B cell (primary cell): ENCODE measurements at regions not wholly inside any gene's neighbourhood (a gene's known extent, or its start where the extent isn't known, plus 50 kb on each side); places are given as distances from the start of the nearest gene placed in this dataset.
"Not testable (repeated sequence)": the region's sequence is repeated elsewhere in the genome, so short reads cannot be mapped to it uniquely, and the experiment has no call there.

Experiments used
- ATAC-seq: fragments of 200-7000 bp; cut with Tn5 transposase; one replicate; pipeline ENCODE4 v1.10.0; 2021; ENCODE audit warnings: low read depth, mild to moderate bottlenecking, moderate number of reproducible peaks, moderate library complexity
- CTCF ChIA-PET: fragments of 350-600 bp; sonication (Branson Sonifier 250); formaldehyde crosslinking; loops from one replicate; lab custom pipeline; 2021; ENCODE audit warnings: antibody characterized with exemption, inconsistent platforms; lab: Charles Lee
- POLR2A ChIA-PET: fragments of 350-600 bp; sonication (Branson Sonifier 250); formaldehyde crosslinking; loops from one replicate; lab custom pipeline; 2021; ENCODE audit warnings: antibody characterized with exemption; lab: Charles Lee
- DNase-seq: peaks from one replicate; pipeline ENCODE4 v3.0.0; 2013
- H2AFZ ChIP-seq: 2 replicates; pipeline ENCODE4 v1.6.1; 2012; ENCODE audit warnings: mild to moderate bottlenecking, low read depth, low read length; ENCODE audit not compliant: insufficient read depth, poor library complexity, severe bottlenecking
- H3K27ac ChIP-seq, 2 donors: 1 replicate in 1 of 2; 2 replicates in 1 of 2; pipeline ENCODE4 v1.5.1; 2012 to 2013; ENCODE audit warnings: low read length in 2 of 2, mild to moderate bottlenecking in 2 of 2, moderate library complexity in 1 of 2
- H3K27me3 ChIP-seq, 4 experiments: fragments of 200-600 bp in 1 of 4; sonication (generic) in 1 of 4; replicated peaks in 1 of 4; 1 replicate in 2 of 4; 2 replicates in 2 of 4; pipeline versions ENCODE4 v1.6.1 to v1.7.0; 2013 to 2016; ENCODE audit warnings: low read length in 3 of 4, mild to moderate bottlenecking in 2 of 4, mixed read lengths in 1 of 4, moderate library complexity in 1 of 4; ENCODE audit not compliant: insufficient read depth in 4 of 4, control insufficient read depth in 3 of 4; ENCODE audit errors: control extremely low read depth in 1 of 4
- H3K36me3 ChIP-seq, 2 experiments: replicated peaks in 1 of 2; 1 replicate in 1 of 2; 2 replicates in 1 of 2; pipeline versions ENCODE4 v1.6.1 to v1.7.1; 2013; ENCODE audit warnings: low read length in 1 of 2; ENCODE audit not compliant: insufficient read depth in 2 of 2, control insufficient read depth in 1 of 2; ENCODE audit errors: control extremely low read depth in 1 of 2, extremely low read depth in 1 of 2
- H3K4me1 ChIP-seq, 2 donors: fragments of 200-600 bp in 1 of 2; sonication (generic) in 1 of 2; 1 replicate in 1 of 2; 2 replicates in 1 of 2; pipeline versions ENCODE4 v1.5.1 to v1.6.1; 2013 to 2017; ENCODE audit warnings: low read length in 2 of 2; ENCODE audit not compliant: control insufficient read depth in 2 of 2, insufficient read depth in 2 of 2
- H3K4me2 ChIP-seq: replicated peaks from 2 replicates; pipeline ENCODE3; 2012; ENCODE audit warnings: mild to moderate bottlenecking, low read depth, low read length; ENCODE audit not compliant: poor library complexity, severe bottlenecking
- H3K4me3 ChIP-seq, 5 experiments: fragments of 200-600 bp in 1 of 5; sonication (generic) in 1 of 5; 1 replicate in 3 of 5; 2 replicates in 2 of 5; pipeline versions ENCODE4 v1.5.1 to v1.7.0; 2011 to 2016; ENCODE audit warnings: low read length in 4 of 5, mild to moderate bottlenecking in 4 of 5, low read depth in 2 of 5, control low read depth in 1 of 5, moderate library complexity in 1 of 5; ENCODE audit not compliant: insufficient read depth in 1 of 5; ENCODE audit errors: control extremely low read depth in 1 of 5, extremely low read depth in 1 of 5
- H3K79me2 ChIP-seq: fragments of 200-600 bp; sonication (generic); one replicate; pipeline ENCODE4 v1.6.0; 2016; ENCODE audit warnings: low read length; ENCODE audit not compliant: control insufficient read depth, insufficient read depth
- H3K9ac ChIP-seq: fragments of 200-600 bp; sonication (generic); 2 replicates; pipeline ENCODE4 v1.6.1; 2017; ENCODE audit warnings: mild to moderate bottlenecking, low read length, moderate library complexity
- H3K9me3 ChIP-seq, 3 donors: one replicate each; pipeline versions ENCODE4 v1.6.1 to v1.7.1; 2013; ENCODE audit warnings: low read length in 2 of 3; ENCODE audit not compliant: control insufficient read depth in 2 of 3, insufficient read depth in 1 of 3; ENCODE audit errors: control extremely low read depth in 1 of 3
- H4K20me1 ChIP-seq: 2 replicates; pipeline ENCODE4 v1.6.0; 2012; ENCODE audit warnings: mild to moderate bottlenecking, low read length; ENCODE audit not compliant: insufficient read depth, control insufficient read depth, poor library complexity, severe bottlenecking
- H3K27ac Mint-ChIP-seq: one replicate; pipeline ENCODE4 v1.8.0; 2021; ENCODE audit warnings: mixed read lengths
- H3K27me3 Mint-ChIP-seq: one replicate; pipeline ENCODE4 v1.8.0; 2021; ENCODE audit warnings: mixed read lengths
- H3K4me1 Mint-ChIP-seq: one replicate; pipeline ENCODE4 v1.8.0; 2021; ENCODE audit warnings: mixed read lengths
- H3K4me3 Mint-ChIP-seq: one replicate; pipeline ENCODE4 v1.8.0; 2021; ENCODE audit warnings: mixed read lengths
- H3K9me3 Mint-ChIP-seq: one replicate; pipeline ENCODE4 v1.8.0; 2022; ENCODE audit warnings: mixed read lengths; ENCODE audit not compliant: insufficient read depth
- CTCF ChIP-seq: fragments of 200-600 bp; IDR thresholded peaks from one replicate; pipeline ENCODE4 v1.8.0; 2022; ENCODE audit warnings: antibody characterized with exemption, mild to moderate bottlenecking
- EZH2 ChIP-seq: IDR thresholded peaks from 2 replicates; pipeline ENCODE4 v1.6.1; 2012; ENCODE audit warnings: borderline replicate concordance, low read depth, mild to moderate bottlenecking, moderate library complexity, low read length; ENCODE audit not compliant: insufficient read depth, poor library complexity, severe bottlenecking
- WGBS: methylation state at CpG from one replicate; pipeline ENCODE4 v1.1.5; 2013; ENCODE audit warnings: missing lambda C conversion rate; ENCODE audit not compliant: insufficient coverage; 5-methylcytosine and 5-hydroxymethylcytosine counted together
- intact Hi-C: fragments of 100-400 bp; cut with micrococcal nuclease; formaldehyde crosslinking; loops from one replicate; pipeline ENCODE4 v1.10.0; 2022

DNA sequence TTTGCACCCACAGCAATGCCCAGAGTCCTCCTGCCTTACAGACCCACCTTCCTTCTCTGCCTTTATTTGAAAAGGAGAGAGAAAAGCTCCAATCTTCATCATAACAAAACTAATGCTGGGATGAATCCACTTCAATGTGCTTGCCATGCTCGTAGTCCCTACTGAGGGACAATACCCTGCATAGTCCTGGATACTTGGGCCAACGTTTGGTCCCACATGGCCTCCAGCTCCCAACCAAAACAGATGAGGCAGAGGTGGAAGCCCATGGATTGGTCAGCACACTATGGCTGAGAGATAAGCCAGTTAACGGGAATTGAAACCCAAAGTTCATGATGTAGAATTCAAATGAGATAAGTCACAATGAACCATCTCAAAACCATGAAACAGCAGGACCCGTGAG, 115.8 kb downstream of the KBTBD2 start:
- H3K4me3 ChIP-seq, CTCF ChIA-PET, H3K9me3 Mint-ChIP-seq, H4K20me1 ChIP-seq, H3K4me1 Mint-ChIP-seq, H3K9me3 ChIP-seq, H3K79me2 ChIP-seq, H3K36me3 ChIP-seq, H3K9ac ChIP-seq, POLR2A ChIA-PET, intact Hi-C loops, H3K27me3 ChIP-seq, DNase-seq, H3K4me2 ChIP-seq, H3K4me1 ChIP-seq, H3K27ac ChIP-seq, H3K4me3 Mint-ChIP-seq, ATAC-seq, H2AFZ ChIP-seq, H3K27ac Mint-ChIP-seq: not testable (repeated sequence)
- H3K27me3 Mint-ChIP-seq: peaks cover 23% of the 10 kb centered on the region
- 80% methylated on average over 1 of the region's 4 CpGs for WGBS

DNA sequence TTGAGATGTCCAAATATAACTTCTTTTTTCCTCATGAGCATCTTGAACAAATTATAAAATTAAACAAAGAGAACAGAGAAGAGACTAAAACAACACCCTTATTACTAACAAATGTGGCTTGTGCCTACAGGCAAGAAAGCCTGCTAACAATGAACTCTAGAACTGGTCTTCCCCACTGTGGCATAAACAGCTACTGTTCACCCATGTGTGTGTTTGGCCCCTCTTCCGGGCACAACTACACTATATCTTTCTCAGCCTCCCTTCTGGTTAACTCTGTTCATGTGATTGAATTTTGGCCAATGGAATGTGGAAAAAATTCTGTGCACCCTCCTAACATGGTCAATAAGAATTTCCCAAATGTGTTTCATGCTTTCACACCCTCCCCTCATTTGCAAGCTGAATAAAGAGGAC, 117.0 kb downstream of the KBTBD2 start:
- H4K20me1 ChIP-seq: no peaks in the 10 kb centered on the region
- DNase-seq (no peak), ATAC-seq (no peak)
- H3K9me3 Mint-ChIP-seq: no peaks in the 10 kb centered on the region
- no peak overlapping the region for H3K4me3 Mint-ChIP-seq
- no peak overlapping the region for H3K4me2 ChIP-seq
- intact Hi-C loops: no loop called here
- H3K79me2 ChIP-seq: no peaks in the 10 kb centered on the region
- no peak overlapping the region for H3K27ac Mint-ChIP-seq
- H3K4me3 ChIP-seq: no peak overlapping the region
- ChIA-PET CTCF (no interaction called here), POLR2A (no interaction called here)
- no peaks in the 10 kb centered on the region for H3K9me3 ChIP-seq
- H3K36me3 ChIP-seq: no peaks in the 10 kb centered on the region
- H3K27me3 Mint-ChIP-seq: peaks cover 26% of the 10 kb centered on the region
- no peak overlapping the region for H2AFZ ChIP-seq
- H3K27ac ChIP-seq: no peak overlapping the region
- H3K9ac ChIP-seq: no peak overlapping the region
- H3K4me1 ChIP-seq: no peaks in the 10 kb centered on the region
- no peaks in the 10 kb centered on the region for H3K27me3 ChIP-seq
- WGBS: 100% methylated on average over 1 of the region's 1 CpG
- no peak for TF ChIP-seq EZH2
- no peak for TF ChIP-seq CTCF
- no peaks in the 10 kb centered on the region for H3K4me1 Mint-ChIP-seq

GRCh38 chr7:32768866-32769510, 122.6 kb downstream of the KBTBD2 start:
- H3K4me1 Mint-ChIP-seq, H3K27ac Mint-ChIP-seq, H3K9me3 Mint-ChIP-seq, POLR2A ChIA-PET, H3K9me3 ChIP-seq, H3K36me3 ChIP-seq, H2AFZ ChIP-seq, ATAC-seq, H3K27ac ChIP-seq, H4K20me1 ChIP-seq, H3K79me2 ChIP-seq, H3K27me3 ChIP-seq, H3K9ac ChIP-seq, H3K4me2 ChIP-seq, H3K4me3 ChIP-seq, H3K4me3 Mint-ChIP-seq, DNase-seq, H3K4me1 ChIP-seq, intact Hi-C loops, CTCF ChIA-PET: not testable (repeated sequence)
- peaks cover 34% of the 10 kb centered on the region for H3K27me3 Mint-ChIP-seq
- 75% methylated on average over 1 of the region's 3 CpGs for WGBS
